ENCODE measurements at regions not wholly inside any gene's neighbourhood (a gene's known extent, or its start where the extent isn't known, plus 50 kb on each side); places are given as distances from the start of the nearest gene placed in this dataset.

- Histone ChIP-seq H3K4me3 (ENCODE audit: low read length) (no peak overlapping the region), H3K4me2 (ENCODE audit: low read length) (no peak overlapping the region), H3K36me3 (replicated peaks; ENCODE audit: low read depth, low read length) (no peaks in the 10 kb centered on the region), H3K4me1 (ENCODE audit: low read length) (no peaks in the 10 kb centered on the region), H3K9ac (ENCODE audit: low read length) (no peak overlapping the region), H3K9me3 (ENCODE audit: insufficient read depth, low read length) (peaks cover 8% of the 10 kb centered on the region; the same call in 1 of the 2 replicates), H3K27ac (ENCODE audit: low read length) (no peak overlapping the region), H3K27me3 (ENCODE audit: low read depth, low read length) (no peaks in the 10 kb centered on the region), H2AFZ (ENCODE audit: low read depth, low read length) (no peak overlapping the region), H4K20me1 (ENCODE audit: insufficient read depth, low read length) (no peaks in the 10 kb centered on the region), H3K79me2 (ENCODE audit: low read length) (no peaks in the 10 kb centered on the region)
- no peak for TF ChIP-seq EZH2phosphoT487 (IDR thresholded peaks at IDR 0.05; ENCODE audit: low read depth)
- TF ChIP-seq CTCF (IDR thresholded peaks at IDR 0.05; ENCODE audit: low read depth, low read length): no peak
These were observed 291.9 kb downstream of the NAF1 start for GRCh38 chr4:162874748-162875147.

GRCh38 chr4:162871990-162872389 is 294.7 kb downstream of the NAF1 start:
- no peak overlapping the region for H3K4me3 ChIP-seq (ENCODE audit: low read length)
- no peaks in the 10 kb centered on the region for H3K79me2 ChIP-seq (ENCODE audit: low read length)
- no peaks in the 10 kb centered on the region for H3K4me1 ChIP-seq (ENCODE audit: low read length)
- H3K4me2 ChIP-seq (ENCODE audit: low read length): no peak overlapping the region
- TF ChIP-seq EZH2phosphoT487 (IDR thresholded peaks at IDR 0.05; ENCODE audit: low read depth): no peak
- TF ChIP-seq CTCF (IDR thresholded peaks at IDR 0.05; ENCODE audit: low read depth, low read length): no peak
- peaks cover 8% of the 10 kb centered on the region; the same call in 1 of the 2 replicates for H3K9me3 ChIP-seq (ENCODE audit: insufficient read depth, low read length)
- H2AFZ ChIP-seq (ENCODE audit: low read depth, low read length): no peak overlapping the region
- H3K9ac ChIP-seq (ENCODE audit: low read length): no peak overlapping the region
- H3K27ac ChIP-seq (ENCODE audit: low read length): no peak overlapping the region
- no peaks in the 10 kb centered on the region for H3K27me3 ChIP-seq (ENCODE audit: low read depth, low read length)
- H4K20me1 ChIP-seq (ENCODE audit: insufficient read depth, low read length): no peaks in the 10 kb centered on the region
- no peaks in the 10 kb centered on the region for H3K36me3 ChIP-seq (replicated peaks; ENCODE audit: low read depth, low read length)

GRCh38 chr4:162869157-162869556 is 297.5 kb downstream of the NAF1 start:
- H3K4me2 ChIP-seq (ENCODE audit: low read length): no peak overlapping the region
- H3K4me1 ChIP-seq (ENCODE audit: low read length): no peaks in the 10 kb centered on the region
- TF ChIP-seq EZH2phosphoT487 (IDR thresholded peaks at IDR 0.05; ENCODE audit: low read depth) (no peak), CTCF (IDR thresholded peaks at IDR 0.05; ENCODE audit: low read depth, low read length) (no peak)
- no peaks in the 10 kb centered on the region for H3K27me3 ChIP-seq (ENCODE audit: low read depth, low read length)
- H3K27ac ChIP-seq (ENCODE audit: low read length): no peak overlapping the region
- no peaks in the 10 kb centered on the region for H3K79me2 ChIP-seq (ENCODE audit: low read length)
- H3K9me3 ChIP-seq (ENCODE audit: insufficient read depth, low read length): 0 out of 2 replicates have a peak, but pooled peaks cover under 1% of the 10 kb centered on the region
- H4K20me1 ChIP-seq (ENCODE audit: insufficient read depth, low read length): no peaks in the 10 kb centered on the region
- no peak overlapping the region for H3K9ac ChIP-seq (ENCODE audit: low read length)
- H3K4me3 ChIP-seq (ENCODE audit: low read length): no peak overlapping the region
- no peak overlapping the region for H2AFZ ChIP-seq (ENCODE audit: low read depth, low read length)
- H3K36me3 ChIP-seq (replicated peaks; ENCODE audit: low read depth, low read length): no peaks in the 10 kb centered on the region

- Histone ChIP-seq H3K27me3 (ENCODE audit: low read depth, low read length) (no peaks in the 10 kb centered on the region), H3K79me2 (ENCODE audit: low read length) (no peaks in the 10 kb centered on the region), H3K9ac (ENCODE audit: low read length) (no peak overlapping the region), H3K36me3 (replicated peaks; ENCODE audit: low read depth, low read length) (no peaks in the 10 kb centered on the region), H2AFZ (ENCODE audit: low read depth, low read length) (no peak overlapping the region), H3K27ac (ENCODE audit: low read length) (no peak overlapping the region), H4K20me1 (ENCODE audit: insufficient read depth, low read length) (no peaks in the 10 kb centered on the region), H3K9me3 (ENCODE audit: insufficient read depth, low read length) (no peaks in the 10 kb centered on the region), H3K4me2 (ENCODE audit: low read length) (no peak overlapping the region), H3K4me1 (ENCODE audit: low read length) (no peaks in the 10 kb centered on the region), H3K4me3 (ENCODE audit: low read length) (no peak overlapping the region)
- TF ChIP-seq EZH2phosphoT487 (IDR thresholded peaks at IDR 0.05; ENCODE audit: low read depth): no peak
These were observed 300.1 kb downstream of the NAF1 start for GRCh38 chr4:162866565-162866964.

- no peaks in the 10 kb centered on the region for H3K4me1 ChIP-seq (ENCODE audit: low read length)
- H3K27ac ChIP-seq (ENCODE audit: low read length): no peak overlapping the region
- no peak overlapping the region for H3K4me3 ChIP-seq (ENCODE audit: low read length)
- H3K9me3 ChIP-seq (ENCODE audit: insufficient read depth, low read length): no peaks in the 10 kb centered on the region
- H3K36me3 ChIP-seq (replicated peaks; ENCODE audit: low read depth, low read length): no peaks in the 10 kb centered on the region
- no peak for TF ChIP-seq EZH2phosphoT487 (IDR thresholded peaks at IDR 0.05; ENCODE audit: low read depth)
- peak; percentile 26; the same call in 1 of the 2 replicates for TF ChIP-seq CTCF (IDR thresholded peaks at IDR 0.05; ENCODE audit: low read depth, low read length)
- no peak overlapping the region for H3K9ac ChIP-seq (ENCODE audit: low read length)
- no peak overlapping the region for H2AFZ ChIP-seq (ENCODE audit: low read depth, low read length)
- H3K79me2 ChIP-seq (ENCODE audit: low read length): no peaks in the 10 kb centered on the region
- H4K20me1 ChIP-seq (ENCODE audit: insufficient read depth, low read length): no peaks in the 10 kb centered on the region
- H3K27me3 ChIP-seq (ENCODE audit: low read depth, low read length): no peaks in the 10 kb centered on the region
- no peak overlapping the region for H3K4me2 ChIP-seq (ENCODE audit: low read length)
These were observed 301.6 kb downstream of the NAF1 start for GRCh38 chr4:162865102-162865501.
